ENCODE measurements at regions not wholly inside any gene's neighbourhood (a gene's known extent, or its start where the extent isn't known, plus 50 kb on each side); places are given as distances from the start of the nearest gene placed in this dataset.

DNA sequence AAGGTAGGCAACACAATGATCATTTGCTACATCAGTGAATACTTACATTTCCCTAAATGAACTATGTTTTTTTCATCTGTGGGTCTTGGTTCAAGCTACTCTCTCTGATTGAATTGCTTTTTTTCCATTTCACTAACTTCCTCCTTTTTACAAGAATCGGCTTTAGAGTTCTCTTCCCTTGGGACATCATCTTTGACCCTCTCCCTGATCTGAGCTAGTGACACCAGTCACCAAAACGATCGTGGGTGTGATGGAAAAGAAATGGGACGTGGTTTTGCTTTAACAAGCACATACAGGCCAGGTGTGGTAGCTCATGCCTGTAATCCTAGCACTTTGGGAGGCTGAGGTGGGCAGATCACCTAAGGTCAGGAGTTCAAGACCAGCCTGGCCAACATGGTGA is 129.9 kb downstream of the WT1 start:
- H3K27me3 ChIP-seq = no peaks in the 10 kb centered on the region
- H3K27ac ChIP-seq = no peak overlapping the region
- 76 to 87% methylated on average over 4 of the region's 4 CpGs for WGBS, 2 donors
- intact Hi-C loops (cut with DNase I) = no loop called here
- no peak for TF ChIP-seq CTCF (IDR thresholded peaks at IDR 0.05)
- no peak for TF ChIP-seq POLR2A (IDR thresholded peaks at IDR 0.05)
- peaks cover 11 to 20% of the 10 kb centered on the region in 2 donors for H3K4me1 ChIP-seq
- DNase-seq = no peak
- H3K9me3 ChIP-seq = no peaks in the 10 kb centered on the region
- H3K36me3 ChIP-seq = no peaks in the 10 kb centered on the region
- H3K4me3 ChIP-seq (replicated peaks in 1 of 3) = no peak overlapping the region

- no peak for TF ChIP-seq POLR2A (IDR thresholded peaks at IDR 0.05)
- TF ChIP-seq CTCF (IDR thresholded peaks at IDR 0.05) = no peak
- Histone ChIP-seq H3K36me3 (no peaks in the 10 kb centered on the region), H3K27me3 (no peaks in the 10 kb centered on the region), H3K4me1 (peaks cover 26 to 40% of the 10 kb centered on the region in 2 donors), H3K9me3 (no peaks in the 10 kb centered on the region), H3K27ac (no peak overlapping the region), H3K4me3 (replicated peaks in 1 of 3) (no peak overlapping the region)
- WGBS, 2 donors = 75 to 86% methylated on average over 3 of the region's 3 CpGs
- no peak for DNase-seq
- intact Hi-C loops (cut with DNase I) = no loop called here
These were observed 127.9 kb downstream of the WT1 start for GRCh38 chr11:32307471-32307870.

DNA sequence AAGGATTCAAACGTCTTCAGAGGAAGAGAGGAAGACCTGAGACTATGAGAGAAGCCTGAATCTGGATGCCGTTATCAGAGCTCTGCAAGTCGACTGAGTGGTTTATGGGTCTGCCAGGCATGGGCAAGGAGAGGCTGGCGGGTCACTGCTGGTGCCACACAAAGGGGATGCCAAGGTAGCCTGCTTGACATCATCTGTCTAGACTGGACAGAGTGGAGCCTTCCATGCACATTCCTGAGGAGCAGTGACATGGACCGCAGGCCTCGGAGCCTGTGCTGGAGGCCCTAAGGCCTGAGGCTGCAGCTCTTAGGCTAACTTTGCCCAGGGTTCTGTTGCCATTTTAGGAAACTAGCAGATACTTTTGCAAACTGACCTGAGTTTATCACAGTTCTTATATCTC is 127.4 kb downstream of the WT1 start:
- no peaks in the 10 kb centered on the region for H3K36me3 ChIP-seq
- no peak overlapping the region for H3K27ac ChIP-seq
- peak; percentile 16 to 45 for DNase-seq
- 74 to 82% methylated on average over 6 of the region's 6 CpGs for WGBS, 2 donors
- H3K4me3 ChIP-seq (replicated peaks in 1 of 3) = no peak overlapping the region
- H3K27me3 ChIP-seq = no peaks in the 10 kb centered on the region
- peaks cover 26 to 44% of the 10 kb centered on the region in 2 donors for H3K4me1 ChIP-seq
- no peaks in the 10 kb centered on the region for H3K9me3 ChIP-seq
- intact Hi-C loops (cut with DNase I) = no loop called here
- TF ChIP-seq POLR2A (IDR thresholded peaks at IDR 0.05) (no peak), CTCF (IDR thresholded peaks at IDR 0.05) (no peak)

DNA sequence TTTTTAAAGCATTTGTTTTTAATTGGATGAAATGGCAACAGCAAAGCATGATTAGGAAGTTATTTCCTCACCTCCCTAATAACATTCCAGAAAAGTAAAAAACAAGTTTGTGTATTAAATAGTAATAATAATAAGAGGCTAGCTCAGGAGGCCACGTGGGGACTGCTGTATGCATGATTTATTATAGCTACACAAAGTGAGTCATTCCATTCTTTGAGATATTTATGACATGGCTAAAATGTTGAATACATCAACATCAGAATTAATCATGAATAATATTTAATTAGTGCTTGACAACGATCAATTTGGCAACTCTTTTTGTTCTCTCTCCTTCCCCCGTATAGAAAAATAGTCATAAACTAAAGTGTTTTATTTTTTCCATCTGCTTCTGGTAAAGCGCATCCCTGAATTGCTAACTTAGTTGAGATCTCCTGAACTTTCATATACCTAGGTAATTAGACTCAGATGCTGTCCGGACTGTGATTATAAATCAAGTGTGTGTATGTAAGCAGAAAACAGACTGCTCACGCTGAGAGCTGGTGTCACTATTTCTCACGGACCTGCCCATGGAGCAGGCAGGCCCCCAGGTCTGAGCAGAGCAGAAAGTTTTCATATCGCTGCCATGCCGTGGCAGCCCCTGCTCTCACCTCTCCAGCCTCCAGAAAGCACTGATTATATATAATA is 125.7 kb downstream of the WT1 start:
- no peaks in the 10 kb centered on the region for H3K27me3 ChIP-seq
- no peak for DNase-seq
- H3K4me1 ChIP-seq = peaks cover 26 to 46% of the 10 kb centered on the region in 2 donors
- no peaks in the 10 kb centered on the region for H3K36me3 ChIP-seq
- H3K27ac ChIP-seq = peak overlapping the region; percentile 79 to 84 (median 80)
- intact Hi-C loops (cut with DNase I) = no loop called here
- 28 to 37% methylated on average over 9 of the region's 9 CpGs for WGBS, 2 donors
- H3K4me3 ChIP-seq (replicated peaks in 1 of 3) = no peak overlapping the region
- no peaks in the 10 kb centered on the region for H3K9me3 ChIP-seq
- TF ChIP-seq CTCF (IDR thresholded peaks at IDR 0.05) (no peak), POLR2A (IDR thresholded peaks at IDR 0.05) (no peak)

DNA sequence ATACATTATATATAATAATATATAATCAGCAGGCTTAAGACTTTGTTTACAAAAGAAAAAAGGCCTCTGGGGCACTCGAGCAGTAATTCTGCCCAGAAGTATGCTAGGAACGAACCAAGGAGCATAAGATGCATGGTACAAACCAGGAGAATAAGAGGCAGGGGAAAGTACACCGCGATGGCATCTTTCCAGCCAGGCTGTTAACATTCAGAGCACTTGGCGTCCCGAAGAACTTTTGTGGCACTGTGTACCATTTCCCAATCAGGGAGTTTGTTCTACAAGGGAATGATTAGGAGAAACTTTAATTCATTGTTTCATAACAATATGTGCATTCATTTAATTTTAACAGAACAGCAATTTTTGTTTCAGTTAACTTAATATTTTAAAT is 125.1 kb downstream of the WT1 start:
- peak; percentile 95 for DNase-seq
- Histone ChIP-seq H3K4me1 (peaks cover 26 to 46% of the 10 kb centered on the region in 2 donors), H3K4me3 (replicated peaks in 1 of 3) (no peak overlapping the region), H3K9me3 (no peaks in the 10 kb centered on the region), H3K27me3 (no peaks in the 10 kb centered on the region), H3K27ac (peak overlapping the region; percentile 79 to 87 (median 80)), H3K36me3 (no peaks in the 10 kb centered on the region)
- WGBS, 2 donors = 26 to 35% methylated on average over 6 of the region's 6 CpGs
- TF ChIP-seq POLR2A (IDR thresholded peaks at IDR 0.05) (no peak), CTCF (IDR thresholded peaks at IDR 0.05) (no peak)
- intact Hi-C loops (cut with DNase I) = no loop called here

Data from thyroid gland (tissue), 4 donors.